Heart left ventricle (tissue), 13 donors: ENCODE measurements at regions not wholly inside any gene's neighbourhood (a gene's known extent, or its start where the extent isn't known, plus 50 kb on each side); places are given as distances from the start of the nearest gene placed in this dataset.

ENCODE experiments used
- POLR2A ChIP-seq, 2 donors: fragments of 450-650 bp; IDR thresholded peaks; one replicate each; pipeline ENCODE4 v1.6.1; 2017; ENCODE audit warnings: antibody characterized with exemption in 2 of 2, mild to moderate bottlenecking in 2 of 2, moderate library complexity in 2 of 2
- TF ChIP-seq, protein P1 (sequence below), 12 donors: fragments of 200-600 bp; sonication (generic) in 4 of 12; IDR thresholded peaks; one replicate each; pipeline versions ENCODE4 v1.5.0 to v1.8.0; 2018 to 2022; ENCODE audit warnings: antibody characterized with exemption in 12 of 12, mild to moderate bottlenecking in 5 of 12
- donor health status: ischemic (EF 13 %, LVEDD 7.1; RV severe dilation, severe dysfunction).
- donor health status: DM: no; HTN: yes; CAD: no.
- donor health status: DM: no; HTN: no; CAD: no.
- donor health status: ischemic (EF 25% LVEDD 6.9; RV normal size, moderate dysfunction).
- donor health status: ischemic (EF 25% LVEDD 5.7; RV mildly dilated, moderate dysfunction).
- donor health status: ischemic (EF 35%, LVEDD 5.7; RV mildly dilated, moderate dysfunction).
- donor health status: nonischemic (EF 11% LVEDD 7.7; RV severe dilation, severe dysfunction).
- donor health status: DM: yes; HTN: yes; CAD: no.
- donor health status: PGD.
- donor health status: ischemic (EF 29% LVEDD 5.4; RV normal size, mild dysfunction).
- donor health status: nonischemic (EF 23%, LVEDD 6.1; RV moderate dilation, normal function).

GRCh38 chr3:1010228-1010627 is 82.6 kb upstream of the CNTN6 start:
- TF ChIP-seq, protein P1, sequence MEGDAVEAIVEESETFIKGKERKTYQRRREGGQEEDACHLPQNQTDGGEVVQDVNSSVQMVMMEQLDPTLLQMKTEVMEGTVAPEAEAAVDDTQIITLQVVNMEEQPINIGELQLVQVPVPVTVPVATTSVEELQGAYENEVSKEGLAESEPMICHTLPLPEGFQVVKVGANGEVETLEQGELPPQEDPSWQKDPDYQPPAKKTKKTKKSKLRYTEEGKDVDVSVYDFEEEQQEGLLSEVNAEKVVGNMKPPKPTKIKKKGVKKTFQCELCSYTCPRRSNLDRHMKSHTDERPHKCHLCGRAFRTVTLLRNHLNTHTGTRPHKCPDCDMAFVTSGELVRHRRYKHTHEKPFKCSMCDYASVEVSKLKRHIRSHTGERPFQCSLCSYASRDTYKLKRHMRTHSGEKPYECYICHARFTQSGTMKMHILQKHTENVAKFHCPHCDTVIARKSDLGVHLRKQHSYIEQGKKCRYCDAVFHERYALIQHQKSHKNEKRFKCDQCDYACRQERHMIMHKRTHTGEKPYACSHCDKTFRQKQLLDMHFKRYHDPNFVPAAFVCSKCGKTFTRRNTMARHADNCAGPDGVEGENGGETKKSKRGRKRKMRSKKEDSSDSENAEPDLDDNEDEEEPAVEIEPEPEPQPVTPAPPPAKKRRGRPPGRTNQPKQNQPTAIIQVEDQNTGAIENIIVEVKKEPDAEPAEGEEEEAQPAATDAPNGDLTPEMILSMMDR (IDR thresholded peaks at IDR 0.05), result no peak
- TF ChIP-seq POLR2A (IDR thresholded peaks at IDR 0.05), result no peak
